Testis (tissue), 2 donors: ENCODE measurements at regions not wholly inside any gene's neighbourhood (a gene's known extent, or its start where the extent isn't known, plus 50 kb on each side); places are given as distances from the start of the nearest gene placed in this dataset.

Source experiments
- DNase-seq: peaks from one replicate; pipeline ENCODE4 v3.0.0-alpha.2; 2019
- H3K27ac ChIP-seq, 2 donors: fragments of 200-600 bp; sonication (generic); one replicate each; pipeline ENCODE4 v1.5.1; 2019
- H3K27me3 ChIP-seq: fragments of 200-600 bp; sonication (generic); one replicate; pipeline ENCODE4 v1.5.1; 2019
- H3K36me3 ChIP-seq: fragments of 200-600 bp; sonication (generic); one replicate; pipeline ENCODE4 v1.5.1; 2017; ENCODE audit warnings: low read depth; ENCODE audit errors: missing control alignments
- H3K4me1 ChIP-seq: fragments of 200-600 bp; sonication (generic); one replicate; pipeline ENCODE4 v1.5.1; 2019
- H3K4me3 ChIP-seq, 2 donors: fragments of 200-600 bp; sonication (generic); one replicate each; pipeline ENCODE4 v1.5.1; 2017 to 2019
- H3K9me3 ChIP-seq: fragments of 200-600 bp; sonication (generic); one replicate; pipeline ENCODE4 v1.5.1; 2017
- CTCF ChIP-seq, 3 experiments: fragments of 450-650 bp in 2 of 3; fragments of 200-600 bp in 1 of 3; sonication (generic) in 1 of 3; IDR thresholded peaks; one replicate each; pipeline ENCODE4 v1.5.1; 2016 to 2019; ENCODE audit warnings: antibody characterized with exemption in 3 of 3, mild to moderate bottlenecking in 2 of 3, moderate library complexity in 1 of 3
- POLR2A ChIP-seq: fragments of 450-650 bp; IDR thresholded peaks from one replicate; pipeline ENCODE4 v1.6.1; 2017; ENCODE audit warnings: antibody characterized with exemption, mild to moderate bottlenecking, moderate library complexity
- WGBS, 2 donors: methylation state at CpG; one replicate each; pipeline ENCODE4 v1.1.5; 2018; 5-methylcytosine and 5-hydroxymethylcytosine counted together
- intact Hi-C: fragments of 100-400 bp; cut with DNase I; formaldehyde crosslinking; loops from one replicate; pipeline ENCODE4 v1.15.1; 2023; ENCODE audit warnings: low total_unique reads

- H3K36me3 ChIP-seq, result no peaks in the 10 kb centered on the region
These were observed 88.4 kb upstream of the WWC1 start for GRCh38 chr5:168202996-168203395.

DNA sequence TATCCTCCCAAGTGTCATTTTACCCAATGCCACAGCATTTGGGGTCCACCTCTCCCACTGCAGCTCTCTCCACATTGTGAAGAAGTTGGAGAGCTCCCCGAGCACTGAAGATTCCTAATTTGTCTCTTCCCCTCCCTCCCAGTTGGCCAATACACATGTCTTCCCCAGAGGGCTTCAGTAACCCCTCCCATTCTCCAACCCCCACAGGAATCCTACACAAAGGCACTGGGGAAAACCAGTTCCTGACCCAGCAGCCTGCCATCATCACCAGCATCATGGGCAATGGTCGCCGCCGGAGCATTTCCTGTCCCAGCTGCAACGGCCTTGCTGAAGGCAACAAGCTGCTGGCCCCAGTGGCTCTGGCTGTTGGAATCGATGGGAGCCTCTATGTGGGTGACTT, 87.3 kb upstream of the WWC1 start:
- H3K36me3 ChIP-seq, result no peaks in the 10 kb centered on the region
- H3K27me3 ChIP-seq, result no peaks in the 10 kb centered on the region
- no peak for DNase-seq
- TF ChIP-seq POLR2A (no peak), CTCF (IDR thresholded peaks at IDR 0.05) (no peak)
- intact Hi-C loops, result no loop called here
- WGBS, 2 donors, result 91 to 95% methylated on average over 6 of the region's 6 CpGs
- no peak overlapping the region for H3K27ac ChIP-seq
- no peaks in the 10 kb centered on the region for H3K9me3 ChIP-seq
- H3K4me3 ChIP-seq, result no peak overlapping the region
- H3K4me1 ChIP-seq, result no peaks in the 10 kb centered on the region

More at GRCh38 chr5:168202996-168203395, 88.4 kb upstream of the WWC1 start:
- Histone ChIP-seq H3K27ac (no peak overlapping the region), H3K4me3 (no peak overlapping the region), H3K9me3 (no peaks in the 10 kb centered on the region), H3K4me1 (no peaks in the 10 kb centered on the region), H3K27me3 (no peaks in the 10 kb centered on the region)
- no peak for DNase-seq
- TF ChIP-seq CTCF (IDR thresholded peaks at IDR 0.05) (no peak), POLR2A (no peak)
- intact Hi-C loops, result no loop called here
- WGBS, 2 donors, result 71 to 90% methylated on average over 1 of the region's 1 CpG

DNA sequence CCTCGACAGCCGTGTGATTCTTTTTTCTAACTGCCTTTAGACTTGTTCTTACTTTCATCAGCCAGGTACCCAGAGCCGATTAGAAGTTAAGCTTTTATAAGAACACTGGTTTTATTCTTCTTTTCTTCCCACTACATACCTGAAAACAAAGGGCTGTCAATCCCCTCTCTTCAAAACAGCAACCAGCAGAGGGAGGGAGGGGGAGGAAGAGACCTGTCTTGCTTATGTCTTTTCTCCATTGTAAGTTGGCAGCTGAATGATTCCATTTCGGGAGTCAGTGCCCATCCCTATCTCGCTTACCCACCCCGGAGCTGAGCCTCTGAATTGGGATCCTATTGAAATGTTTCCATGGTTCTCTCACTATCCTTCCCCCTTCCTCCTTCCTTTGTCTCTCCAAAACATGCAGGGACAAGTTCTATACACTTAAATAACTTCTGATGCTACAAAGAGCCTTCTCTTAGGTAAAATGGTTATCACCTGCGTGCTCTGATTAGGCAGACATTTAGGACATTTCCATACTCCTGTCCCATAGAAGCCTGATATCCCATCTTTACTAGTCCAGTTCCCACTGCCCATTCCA, 83.9 kb upstream of the WWC1 start:
- 90 to 97% methylated on average over 7 of the region's 7 CpGs for WGBS, 2 donors
- no peak overlapping the region for H3K4me3 ChIP-seq
- DNase-seq, result no peak
- no peaks in the 10 kb centered on the region for H3K4me1 ChIP-seq
- no peaks in the 10 kb centered on the region for H3K27me3 ChIP-seq
- H3K9me3 ChIP-seq, result no peaks in the 10 kb centered on the region
- no peaks in the 10 kb centered on the region for H3K36me3 ChIP-seq
- intact Hi-C loops, result no loop called here
- H3K27ac ChIP-seq, result no peak overlapping the region
- TF ChIP-seq POLR2A (no peak), CTCF (IDR thresholded peaks at IDR 0.05) (no peak)

GRCh38 chr5:168209244-168209995, 82.0 kb upstream of the WWC1 start:
- Histone ChIP-seq H3K27me3 (no peaks in the 10 kb centered on the region), H3K27ac (no peak overlapping the region), H3K4me3 (no peak overlapping the region), H3K36me3 (no peaks in the 10 kb centered on the region), H3K4me1 (no peaks in the 10 kb centered on the region), H3K9me3 (no peaks in the 10 kb centered on the region)
- 60 to 62% methylated on average over 1 of the region's 1 CpG for WGBS, 2 donors
- no peak for DNase-seq
- intact Hi-C loops, result no loop called here
- TF ChIP-seq POLR2A (no peak), CTCF (IDR thresholded peaks at IDR 0.05) (no peak)

- H3K27ac ChIP-seq, result no peak overlapping the region
- intact Hi-C loops, result loop anchor here (10.0 kb wide), 1 partner anchor 485 kb away; no protein-coding TSS in a partner anchor
- H3K4me3 ChIP-seq, result no peak overlapping the region
- TF ChIP-seq CTCF (IDR thresholded peaks at IDR 0.05), result no peak
- no peak for TF ChIP-seq POLR2A
- H3K9me3 ChIP-seq, result no peaks in the 10 kb centered on the region
- 71 to 82% methylated on average over 3 of the region's 3 CpGs for WGBS, 2 donors
- no peaks in the 10 kb centered on the region for H3K36me3 ChIP-seq
- H3K4me1 ChIP-seq, result no peaks in the 10 kb centered on the region
- DNase-seq, result no peak
- H3K27me3 ChIP-seq, result no peaks in the 10 kb centered on the region
These were observed 81.4 kb upstream of the WWC1 start for GRCh38 chr5:168209997-168210396.
